Peyer's patch (tissue), 4 donors: ENCODE measurements at regions not wholly inside any gene's neighbourhood (a gene's known extent, or its start where the extent isn't known, plus 50 kb on each side); places are given as distances from the start of the nearest gene placed in this dataset.

Experiments used
- POLR2A ChIP-seq, 2 donors: fragments of 450-650 bp; IDR thresholded peaks; one replicate each; pipeline ENCODE4 v1.5.1; 2017; ENCODE audit warnings: antibody characterized with exemption in 2 of 2, mild to moderate bottlenecking in 2 of 2, moderate library complexity in 2 of 2
- TF ChIP-seq, protein P1 (sequence below), 6 experiments: fragments of 450-650 bp in 4 of 6; fragments of 200-600 bp in 2 of 6; sonication (generic) in 1 of 6; IDR thresholded peaks; one replicate each; pipeline ENCODE4 v1.5.1; 2017 to 2019; ENCODE audit warnings: antibody characterized with exemption in 6 of 6, mild to moderate bottlenecking in 3 of 6, moderate library complexity in 1 of 6

DNA sequence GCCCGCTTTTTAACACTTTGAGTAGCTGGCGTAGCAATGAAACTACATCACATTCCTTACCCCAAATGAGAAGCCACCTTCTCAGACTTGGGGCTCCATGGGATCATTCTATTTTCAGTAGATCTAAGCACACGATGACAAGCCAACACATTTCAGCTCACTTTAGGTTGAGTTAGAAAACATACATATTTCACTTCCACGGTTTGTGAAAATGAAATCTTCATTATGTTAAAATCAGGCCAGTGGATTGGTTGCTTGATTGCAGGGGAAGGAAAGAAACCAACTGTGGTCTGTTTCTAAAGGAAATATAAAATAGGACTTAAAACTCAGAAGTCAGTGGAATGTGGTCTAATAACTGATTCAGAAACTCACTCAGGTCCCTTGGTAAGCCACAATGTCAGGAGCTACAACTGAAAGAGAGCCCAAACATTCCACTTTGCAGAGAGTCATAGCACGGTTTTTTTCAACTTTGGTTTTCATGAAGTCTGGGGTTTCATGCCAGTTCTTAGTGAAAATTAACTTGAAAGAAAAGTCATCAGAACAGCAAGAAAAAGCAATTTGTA is 82.3 kb upstream of the TIAM1 start:
- TF ChIP-seq, protein P1, sequence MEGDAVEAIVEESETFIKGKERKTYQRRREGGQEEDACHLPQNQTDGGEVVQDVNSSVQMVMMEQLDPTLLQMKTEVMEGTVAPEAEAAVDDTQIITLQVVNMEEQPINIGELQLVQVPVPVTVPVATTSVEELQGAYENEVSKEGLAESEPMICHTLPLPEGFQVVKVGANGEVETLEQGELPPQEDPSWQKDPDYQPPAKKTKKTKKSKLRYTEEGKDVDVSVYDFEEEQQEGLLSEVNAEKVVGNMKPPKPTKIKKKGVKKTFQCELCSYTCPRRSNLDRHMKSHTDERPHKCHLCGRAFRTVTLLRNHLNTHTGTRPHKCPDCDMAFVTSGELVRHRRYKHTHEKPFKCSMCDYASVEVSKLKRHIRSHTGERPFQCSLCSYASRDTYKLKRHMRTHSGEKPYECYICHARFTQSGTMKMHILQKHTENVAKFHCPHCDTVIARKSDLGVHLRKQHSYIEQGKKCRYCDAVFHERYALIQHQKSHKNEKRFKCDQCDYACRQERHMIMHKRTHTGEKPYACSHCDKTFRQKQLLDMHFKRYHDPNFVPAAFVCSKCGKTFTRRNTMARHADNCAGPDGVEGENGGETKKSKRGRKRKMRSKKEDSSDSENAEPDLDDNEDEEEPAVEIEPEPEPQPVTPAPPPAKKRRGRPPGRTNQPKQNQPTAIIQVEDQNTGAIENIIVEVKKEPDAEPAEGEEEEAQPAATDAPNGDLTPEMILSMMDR (IDR thresholded peaks at IDR 0.05): no peak
- TF ChIP-seq POLR2A (IDR thresholded peaks at IDR 0.05): no peak
